Neural cell (in vitro differentiated cells): ENCODE measurements at regions not wholly inside any gene's neighbourhood (a gene's known extent, or its start where the extent isn't known, plus 50 kb on each side); places are given as distances from the start of the nearest gene placed in this dataset.

Experiments used
- H2AFZ ChIP-seq: fragments of 200-600, 300-800 bp; sonication (generic), shearing (Covaris generic); 2 replicates; pipeline ENCODE4 v1.6.0; 2014; ENCODE audit warnings: low read depth, mild to moderate bottlenecking, antibody characterized with exemption, low read length, moderate library complexity
- H3F3A ChIP-seq: fragments of 200-600 bp; shearing (Covaris generic); 2 replicates; pipeline ENCODE4 v1.6.1; 2016; ENCODE audit warnings: mild to moderate bottlenecking, moderate library complexity, mixed read lengths, antibody characterized with exemption, low read length; ENCODE audit not compliant: insufficient read depth, poor library complexity, severe bottlenecking
- H3K27ac ChIP-seq: fragments of 200-600, 300-800 bp; sonication (generic), shearing (Covaris generic); 2 replicates; pipeline ENCODE4 v1.5.1; 2014; ENCODE audit warnings: mild to moderate bottlenecking, low read length, moderate library complexity
- H3K27me3 ChIP-seq: fragments of 300-800, 200-600 bp; sonication (generic), shearing (Covaris generic); 2 replicates; pipeline ENCODE4 v1.6.0; 2014; ENCODE audit warnings: mild to moderate bottlenecking, low read depth, low read length, moderate library complexity; ENCODE audit not compliant: insufficient read depth
- H3K36me3 ChIP-seq: fragments of 300-800, 200-600 bp; sonication (generic), shearing (Covaris generic); 2 replicates; pipeline ENCODE4 v1.5.1; 2014; ENCODE audit warnings: mild to moderate bottlenecking, antibody characterized with exemption, low read length, moderate library complexity; ENCODE audit not compliant: insufficient read depth
- H3K4me2 ChIP-seq: fragments of 300-800, 200-600 bp; sonication (generic), shearing (Covaris generic); 2 replicates; pipeline ENCODE4 v1.6.0; 2014; ENCODE audit warnings: mild to moderate bottlenecking, low read length
- H3K4me3 ChIP-seq: fragments of 300-800, 200-600 bp; sonication (generic), shearing (Covaris generic); 2 replicates; pipeline ENCODE4 v1.5.1; 2014; ENCODE audit warnings: mild to moderate bottlenecking, low read length, moderate library complexity
- H3K79me2 ChIP-seq: fragments of 200-600 bp; shearing (Covaris generic); replicated peaks from 2 replicates; pipeline ENCODE4 v1.6.0; 2014; ENCODE audit warnings: mild to moderate bottlenecking, low read length, moderate library complexity; ENCODE audit not compliant: insufficient read depth
- H3K9ac ChIP-seq: fragments of 300-800, 200-600 bp; sonication (generic), shearing (Covaris generic); 2 replicates; pipeline ENCODE4 v1.6.1; 2016; ENCODE audit warnings: mild to moderate bottlenecking, low read length, mixed read lengths
- H3K9me2 ChIP-seq: fragments of 200-600 bp; shearing (Covaris generic); 2 replicates; pipeline ENCODE4 v1.6.1; 2016; ENCODE audit warnings: mild to moderate bottlenecking, low read length, mixed read lengths; ENCODE audit not compliant: insufficient read depth
- H3K9me3 ChIP-seq: fragments of 200-600, 300-800 bp; sonication (generic), shearing (Covaris generic); 2 replicates; pipeline ENCODE4 v1.6.1; 2016; ENCODE audit warnings: mild to moderate bottlenecking, mixed run types, low read length, moderate library complexity, mixed read lengths
- H4K20me1 ChIP-seq: fragments of 200-600 bp; shearing (Covaris generic); 2 replicates; pipeline ENCODE4 v1.6.1; 2016; ENCODE audit warnings: mild to moderate bottlenecking, mixed run types; ENCODE audit not compliant: insufficient read depth
- EP300 ChIP-seq: fragments of 450-650 bp; conservative IDR thresholded peaks from 2 replicates; pipeline ENCODE4 v1.6.1; 2014; ENCODE audit warnings: antibody characterized with exemption, mild to moderate bottlenecking, moderate library complexity; ENCODE audit not compliant: poor library complexity, severe bottlenecking
- EZH2 ChIP-seq: fragments of 200-600, 300-800 bp; shearing (Covaris generic), sonication (generic); IDR thresholded peaks from 2 replicates; pipeline ENCODE4 v1.6.1; 2014; ENCODE audit warnings: antibody characterized with exemption, low read length, borderline replicate concordance, mild to moderate bottlenecking; ENCODE audit not compliant: insufficient read depth, poor library complexity, severe bottlenecking
- MXI1 ChIP-seq: fragments of 450-650 bp; conservative IDR thresholded peaks from 2 replicates; pipeline ENCODE4 v1.6.1; 2014; ENCODE audit warnings: antibody characterized with exemption, mild to moderate bottlenecking; ENCODE audit not compliant: poor library complexity, severe bottlenecking
- POLR2AphosphoS5 ChIP-seq: IDR thresholded peaks from 2 replicates; pipeline ENCODE4 v1.6.1; 2012
- RAD21 ChIP-seq: fragments of 450-650 bp; conservative IDR thresholded peaks from 2 replicates; pipeline ENCODE4 v1.6.1; 2014; ENCODE audit warnings: antibody characterized with exemption, mild to moderate bottlenecking, moderate library complexity
- SMC3 ChIP-seq: fragments of 450-650 bp; conservative IDR thresholded peaks from 2 replicates; pipeline ENCODE4 v1.6.1; 2014; ENCODE audit warnings: antibody characterized with exemption, mild to moderate bottlenecking, moderate library complexity; ENCODE audit not compliant: poor library complexity
- TAF1 ChIP-seq: IDR thresholded peaks from 2 replicates; pipeline ENCODE4 v1.6.1; 2012; ENCODE audit warnings: low read depth
- TF ChIP-seq, protein P1 (sequence below): IDR thresholded peaks from 2 replicates; pipeline ENCODE4 v1.6.1; 2012; ENCODE audit warnings: borderline replicate concordance
- TF ChIP-seq, protein P2 (sequence below): fragments of 450-650 bp; IDR thresholded peaks from 2 replicates; pipeline ENCODE4 v1.5.1; 2014; ENCODE audit warnings: antibody characterized with exemption, mild to moderate bottlenecking, moderate library complexity; ENCODE audit not compliant: poor library complexity, severe bottlenecking

DNA sequence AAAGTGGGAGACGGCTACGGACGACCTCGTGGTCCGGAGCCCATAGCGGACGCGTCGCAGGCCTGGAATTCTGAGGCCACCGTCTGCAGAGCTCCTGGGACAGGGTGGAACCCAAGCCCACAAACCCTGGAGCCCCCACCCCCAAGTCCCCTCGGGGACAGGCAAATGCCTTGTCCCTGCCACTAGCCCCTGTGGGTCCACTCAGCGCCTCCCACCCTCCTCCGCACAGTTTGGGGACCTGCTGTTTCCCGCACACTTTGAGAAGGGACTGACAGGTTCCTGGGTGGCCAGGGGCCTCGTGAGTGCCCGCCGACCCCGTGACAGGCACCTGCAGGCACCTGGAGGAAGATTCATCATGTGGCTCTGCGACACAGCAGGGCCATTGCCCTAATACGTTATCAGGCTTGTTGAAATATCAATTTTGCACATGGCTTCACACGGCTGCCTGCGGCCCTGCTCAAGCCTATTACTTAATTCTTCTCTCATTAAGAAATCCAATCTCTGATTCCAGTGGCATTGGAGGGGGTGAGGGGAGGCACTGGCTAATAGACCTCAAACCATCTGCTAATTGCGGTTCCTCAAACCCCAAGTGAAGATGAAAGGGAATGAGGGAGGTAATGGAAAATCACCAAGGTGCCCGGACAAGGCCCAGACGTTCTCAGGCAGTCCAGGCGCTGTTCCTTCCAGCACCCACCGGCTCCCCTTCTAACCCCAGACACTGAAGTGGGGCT lies 672.5 kb downstream of the BRD1 start:
- H3K36me3 ChIP-seq = no peaks in the 10 kb centered on the region
- no peak overlapping the region for H3K9ac ChIP-seq
- H3K9me3 ChIP-seq = no peaks in the 10 kb centered on the region
- no peak overlapping the region for H3K4me2 ChIP-seq
- H3K27me3 ChIP-seq = no peaks in the 10 kb centered on the region
- H3K27ac ChIP-seq = no peak overlapping the region
- no peaks in the 10 kb centered on the region for H4K20me1 ChIP-seq
- no peak overlapping the region for H2AFZ ChIP-seq
- no peak overlapping the region for H3K4me3 ChIP-seq
- no peaks in the 10 kb centered on the region for H3K9me2 ChIP-seq
- no peaks in the 10 kb centered on the region for H3F3A ChIP-seq
- no peaks in the 10 kb centered on the region for H3K79me2 ChIP-seq
- TF ChIP-seq, protein P1, sequence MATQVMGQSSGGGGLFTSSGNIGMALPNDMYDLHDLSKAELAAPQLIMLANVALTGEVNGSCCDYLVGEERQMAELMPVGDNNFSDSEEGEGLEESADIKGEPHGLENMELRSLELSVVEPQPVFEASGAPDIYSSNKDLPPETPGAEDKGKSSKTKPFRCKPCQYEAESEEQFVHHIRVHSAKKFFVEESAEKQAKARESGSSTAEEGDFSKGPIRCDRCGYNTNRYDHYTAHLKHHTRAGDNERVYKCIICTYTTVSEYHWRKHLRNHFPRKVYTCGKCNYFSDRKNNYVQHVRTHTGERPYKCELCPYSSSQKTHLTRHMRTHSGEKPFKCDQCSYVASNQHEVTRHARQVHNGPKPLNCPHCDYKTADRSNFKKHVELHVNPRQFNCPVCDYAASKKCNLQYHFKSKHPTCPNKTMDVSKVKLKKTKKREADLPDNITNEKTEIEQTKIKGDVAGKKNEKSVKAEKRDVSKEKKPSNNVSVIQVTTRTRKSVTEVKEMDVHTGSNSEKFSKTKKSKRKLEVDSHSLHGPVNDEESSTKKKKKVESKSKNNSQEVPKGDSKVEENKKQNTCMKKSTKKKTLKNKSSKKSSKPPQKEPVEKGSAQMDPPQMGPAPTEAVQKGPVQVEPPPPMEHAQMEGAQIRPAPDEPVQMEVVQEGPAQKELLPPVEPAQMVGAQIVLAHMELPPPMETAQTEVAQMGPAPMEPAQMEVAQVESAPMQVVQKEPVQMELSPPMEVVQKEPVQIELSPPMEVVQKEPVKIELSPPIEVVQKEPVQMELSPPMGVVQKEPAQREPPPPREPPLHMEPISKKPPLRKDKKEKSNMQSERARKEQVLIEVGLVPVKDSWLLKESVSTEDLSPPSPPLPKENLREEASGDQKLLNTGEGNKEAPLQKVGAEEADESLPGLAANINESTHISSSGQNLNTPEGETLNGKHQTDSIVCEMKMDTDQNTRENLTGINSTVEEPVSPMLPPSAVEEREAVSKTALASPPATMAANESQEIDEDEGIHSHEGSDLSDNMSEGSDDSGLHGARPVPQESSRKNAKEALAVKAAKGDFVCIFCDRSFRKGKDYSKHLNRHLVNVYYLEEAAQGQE = no peak
- TF ChIP-seq EP300 (no peak), TAF1 (no peak), EZH2 (no peak), POLR2AphosphoS5 (no peak), MXI1 (no peak), SMC3 (no peak)

DNA sequence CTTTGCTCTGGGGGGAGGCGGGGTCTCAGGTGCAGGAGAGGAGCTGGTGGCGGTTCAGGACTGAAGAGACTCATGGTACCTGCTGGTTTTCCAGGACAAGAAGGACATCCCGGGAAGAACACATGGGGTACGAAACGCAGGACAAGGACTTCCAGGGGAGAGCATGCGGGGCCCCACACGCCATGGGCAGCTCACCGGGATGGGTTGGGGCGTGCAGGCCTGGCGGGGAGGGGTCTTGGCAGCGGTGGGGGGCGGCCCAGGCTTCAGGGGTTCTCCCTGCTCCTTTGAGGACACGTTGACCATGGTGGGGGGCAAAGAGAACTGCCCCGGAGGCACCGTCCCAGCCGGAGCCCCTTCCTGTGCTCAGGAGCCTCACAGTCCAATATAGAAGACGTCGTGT lies 673.2 kb downstream of the BRD1 start:
- H4K20me1 ChIP-seq = no peaks in the 10 kb centered on the region
- H3K27me3 ChIP-seq = no peaks in the 10 kb centered on the region
- H3K4me2 ChIP-seq = no peak overlapping the region
- no peak overlapping the region for H3K9ac ChIP-seq
- no peak overlapping the region for H2AFZ ChIP-seq
- H3K79me2 ChIP-seq = no peaks in the 10 kb centered on the region
- TF ChIP-seq POLR2AphosphoS5 = no peak
- no peak for TF ChIP-seq MXI1
- no peak for TF ChIP-seq SMC3
- TF ChIP-seq, protein P1 = no peak
- TF ChIP-seq RAD21 = no peak
- TF ChIP-seq, protein P2, sequence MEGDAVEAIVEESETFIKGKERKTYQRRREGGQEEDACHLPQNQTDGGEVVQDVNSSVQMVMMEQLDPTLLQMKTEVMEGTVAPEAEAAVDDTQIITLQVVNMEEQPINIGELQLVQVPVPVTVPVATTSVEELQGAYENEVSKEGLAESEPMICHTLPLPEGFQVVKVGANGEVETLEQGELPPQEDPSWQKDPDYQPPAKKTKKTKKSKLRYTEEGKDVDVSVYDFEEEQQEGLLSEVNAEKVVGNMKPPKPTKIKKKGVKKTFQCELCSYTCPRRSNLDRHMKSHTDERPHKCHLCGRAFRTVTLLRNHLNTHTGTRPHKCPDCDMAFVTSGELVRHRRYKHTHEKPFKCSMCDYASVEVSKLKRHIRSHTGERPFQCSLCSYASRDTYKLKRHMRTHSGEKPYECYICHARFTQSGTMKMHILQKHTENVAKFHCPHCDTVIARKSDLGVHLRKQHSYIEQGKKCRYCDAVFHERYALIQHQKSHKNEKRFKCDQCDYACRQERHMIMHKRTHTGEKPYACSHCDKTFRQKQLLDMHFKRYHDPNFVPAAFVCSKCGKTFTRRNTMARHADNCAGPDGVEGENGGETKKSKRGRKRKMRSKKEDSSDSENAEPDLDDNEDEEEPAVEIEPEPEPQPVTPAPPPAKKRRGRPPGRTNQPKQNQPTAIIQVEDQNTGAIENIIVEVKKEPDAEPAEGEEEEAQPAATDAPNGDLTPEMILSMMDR = no peak
- no peak for TF ChIP-seq EZH2
- no peak for TF ChIP-seq TAF1
- no peak for TF ChIP-seq EP300
- no peak overlapping the region for H3K27ac ChIP-seq
- H3K9me2 ChIP-seq = no peaks in the 10 kb centered on the region
- H3K4me3 ChIP-seq = no peak overlapping the region
- no peaks in the 10 kb centered on the region for H3F3A ChIP-seq
- no peaks in the 10 kb centered on the region for H3K36me3 ChIP-seq
- no peaks in the 10 kb centered on the region for H3K9me3 ChIP-seq
